GM12801 (cell line): ENCODE measurements at regions not wholly inside any gene's neighbourhood (a gene's known extent, or its start where the extent isn't known, plus 50 kb on each side); places are given as distances from the start of the nearest gene placed in this dataset.

Experiments
- TF ChIP-seq, protein P1 (sequence below): IDR thresholded peaks from one replicate; pipeline ENCODE4 v1.5.1; 2011; ENCODE audit warnings: control low read depth; ENCODE audit not compliant: insufficient read length; ENCODE audit errors: extremely low read depth

DNA sequence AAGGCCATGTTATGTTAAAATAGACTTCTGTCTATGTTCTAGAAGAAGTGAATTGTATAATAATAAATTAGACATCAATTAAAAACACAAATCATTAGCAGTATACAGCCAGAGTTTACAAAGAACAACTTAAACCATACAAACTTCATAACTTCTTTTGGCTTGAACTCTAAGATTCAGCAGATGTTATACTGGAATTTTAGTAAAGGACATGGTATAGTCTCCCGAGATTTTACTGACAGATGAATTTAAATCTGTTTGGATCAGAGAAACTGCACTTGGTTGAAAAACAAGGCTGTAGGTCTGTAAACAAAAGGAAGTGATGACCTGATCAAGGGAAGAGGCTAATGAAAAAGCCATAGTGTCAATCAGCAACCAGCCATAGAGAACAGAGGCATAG is 132.6 kb upstream of the TBX18 start:
- TF ChIP-seq, protein P1, sequence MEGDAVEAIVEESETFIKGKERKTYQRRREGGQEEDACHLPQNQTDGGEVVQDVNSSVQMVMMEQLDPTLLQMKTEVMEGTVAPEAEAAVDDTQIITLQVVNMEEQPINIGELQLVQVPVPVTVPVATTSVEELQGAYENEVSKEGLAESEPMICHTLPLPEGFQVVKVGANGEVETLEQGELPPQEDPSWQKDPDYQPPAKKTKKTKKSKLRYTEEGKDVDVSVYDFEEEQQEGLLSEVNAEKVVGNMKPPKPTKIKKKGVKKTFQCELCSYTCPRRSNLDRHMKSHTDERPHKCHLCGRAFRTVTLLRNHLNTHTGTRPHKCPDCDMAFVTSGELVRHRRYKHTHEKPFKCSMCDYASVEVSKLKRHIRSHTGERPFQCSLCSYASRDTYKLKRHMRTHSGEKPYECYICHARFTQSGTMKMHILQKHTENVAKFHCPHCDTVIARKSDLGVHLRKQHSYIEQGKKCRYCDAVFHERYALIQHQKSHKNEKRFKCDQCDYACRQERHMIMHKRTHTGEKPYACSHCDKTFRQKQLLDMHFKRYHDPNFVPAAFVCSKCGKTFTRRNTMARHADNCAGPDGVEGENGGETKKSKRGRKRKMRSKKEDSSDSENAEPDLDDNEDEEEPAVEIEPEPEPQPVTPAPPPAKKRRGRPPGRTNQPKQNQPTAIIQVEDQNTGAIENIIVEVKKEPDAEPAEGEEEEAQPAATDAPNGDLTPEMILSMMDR, result no peak

DNA sequence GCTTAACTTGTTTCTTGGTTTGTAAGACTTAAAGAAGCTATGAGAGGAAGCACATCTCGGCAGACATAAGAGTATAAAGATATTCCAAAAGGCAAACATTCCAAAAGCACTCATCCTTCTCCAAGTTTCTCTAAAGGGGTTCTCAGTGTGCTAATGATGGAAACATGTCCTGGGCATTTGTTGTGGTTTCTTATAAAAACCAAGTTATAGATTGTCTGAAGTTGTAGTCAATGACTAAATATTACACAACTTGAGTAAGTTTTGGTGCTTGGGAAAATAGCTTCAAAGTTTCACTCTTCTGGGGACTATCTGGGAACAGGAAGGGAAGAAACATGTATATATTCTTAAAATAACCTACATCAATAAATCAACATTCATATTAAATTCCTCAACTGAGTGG is 128.3 kb upstream of the TBX18 start:
- TF ChIP-seq, protein P1, result no peak

DNA sequence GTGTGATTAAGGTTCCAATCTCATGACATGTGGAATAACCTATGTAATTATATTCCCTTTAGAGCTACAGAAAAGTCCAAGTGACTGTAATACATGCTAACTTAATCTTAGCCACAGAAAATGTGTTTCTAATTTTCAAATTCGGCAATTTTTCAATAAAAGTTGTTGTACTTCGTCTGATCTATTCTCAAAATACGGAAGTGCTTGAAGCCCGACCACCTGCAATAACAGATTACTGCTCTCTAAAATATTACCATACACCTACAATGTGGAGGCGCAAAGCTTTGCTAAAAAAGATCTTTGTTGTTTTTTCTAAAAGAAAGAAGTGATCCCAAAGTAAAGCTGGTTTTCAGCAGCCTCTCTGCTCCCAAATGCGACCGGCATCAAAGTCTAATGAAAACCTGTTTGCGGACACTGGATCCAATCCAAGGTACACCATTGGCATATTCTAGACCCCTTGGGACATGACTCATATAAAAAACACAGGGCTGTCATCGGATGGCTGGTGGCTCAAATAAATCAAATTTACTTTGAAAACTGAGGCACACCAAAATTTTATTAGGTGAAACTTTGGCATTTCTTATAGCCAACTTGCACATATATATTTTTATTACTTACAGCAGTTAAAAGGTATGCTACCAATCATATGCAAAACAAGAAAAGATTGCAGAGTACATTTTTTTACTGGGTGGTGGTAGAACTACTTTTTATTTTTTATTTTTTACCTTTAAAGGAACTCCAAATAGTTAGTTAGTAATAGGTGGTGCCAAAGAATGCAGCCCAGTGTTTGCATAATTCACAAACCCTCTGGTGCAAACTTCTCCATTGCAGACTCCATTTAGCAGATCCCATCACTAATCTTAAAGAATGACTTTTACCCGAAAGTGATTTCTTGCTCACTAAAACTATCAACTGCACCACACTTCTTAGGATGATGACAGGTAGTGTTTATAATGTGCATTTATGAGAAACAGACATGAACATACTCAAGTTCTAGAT is 118.7 kb upstream of the TBX18 start:
- TF ChIP-seq, protein P1, result no peak

DNA sequence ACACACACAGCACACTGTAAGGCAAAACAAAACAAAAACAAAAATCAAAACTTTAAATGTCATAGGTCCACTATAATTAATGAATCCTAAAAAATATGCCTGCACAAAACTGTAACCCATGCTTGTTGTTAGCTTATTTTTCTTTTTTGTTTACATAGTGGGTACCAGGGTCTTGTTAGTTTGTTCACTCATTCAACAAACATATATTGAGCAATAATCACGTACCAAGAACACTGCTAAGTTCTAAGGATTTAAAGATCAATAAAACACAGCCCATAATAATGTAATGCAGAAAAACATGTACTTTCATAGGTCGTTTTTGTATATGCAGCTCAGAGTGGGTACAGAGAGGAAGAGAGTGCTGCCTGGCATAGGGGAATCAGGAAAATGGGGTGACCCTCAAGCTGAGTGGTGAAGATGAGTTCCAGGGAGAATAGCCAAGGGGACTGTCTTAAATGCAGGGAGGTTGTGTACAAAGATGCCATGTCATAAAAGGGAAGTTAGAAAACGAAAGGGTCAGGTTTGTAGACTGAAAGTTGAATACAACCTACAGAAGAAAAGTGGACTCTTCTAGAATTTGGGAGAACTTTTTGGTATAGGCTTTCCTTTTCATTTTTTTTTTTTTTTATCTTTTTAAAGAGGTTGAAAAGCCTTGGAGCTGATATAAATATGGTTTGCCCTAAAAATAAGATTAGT is 113.3 kb upstream of the TBX18 start:
- TF ChIP-seq, protein P1, result no peak

DNA sequence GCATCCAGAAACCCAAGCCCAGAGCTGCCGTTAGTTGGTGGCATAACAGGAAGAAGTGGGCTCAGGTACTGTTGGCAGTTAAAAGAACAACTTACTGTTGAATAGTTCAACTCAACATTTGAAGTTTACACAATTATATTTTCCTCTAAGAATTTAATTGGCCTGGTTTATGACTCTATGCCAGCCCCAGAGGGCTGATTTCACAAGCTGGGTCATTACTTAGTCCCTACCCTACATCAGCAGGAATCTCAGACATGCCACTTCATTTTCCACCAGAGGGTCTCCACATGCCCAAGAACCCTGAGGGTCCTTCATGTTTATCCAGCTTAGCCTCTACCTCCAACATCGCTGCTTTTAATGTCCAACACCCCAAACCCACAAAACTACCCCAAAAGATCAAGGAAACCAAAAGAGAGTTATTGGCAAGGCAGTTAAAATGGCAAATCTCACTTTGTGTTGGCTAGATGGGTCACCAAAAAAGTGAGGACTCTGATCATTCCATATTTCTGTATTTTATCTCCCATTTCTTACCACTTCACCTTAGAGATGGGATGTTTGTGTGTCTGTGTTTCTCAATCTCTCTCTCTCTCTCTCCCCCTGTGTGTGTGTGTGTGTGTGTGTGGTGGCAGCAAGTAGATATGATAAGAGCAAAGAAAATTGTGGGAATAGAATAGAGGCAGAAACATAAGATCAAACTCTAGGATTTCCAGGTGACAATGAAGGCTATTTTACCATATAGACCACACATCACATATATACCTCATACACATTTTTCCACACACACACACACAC is 112.5 kb upstream of the TBX18 start:
- TF ChIP-seq, protein P1, result no peak

DNA sequence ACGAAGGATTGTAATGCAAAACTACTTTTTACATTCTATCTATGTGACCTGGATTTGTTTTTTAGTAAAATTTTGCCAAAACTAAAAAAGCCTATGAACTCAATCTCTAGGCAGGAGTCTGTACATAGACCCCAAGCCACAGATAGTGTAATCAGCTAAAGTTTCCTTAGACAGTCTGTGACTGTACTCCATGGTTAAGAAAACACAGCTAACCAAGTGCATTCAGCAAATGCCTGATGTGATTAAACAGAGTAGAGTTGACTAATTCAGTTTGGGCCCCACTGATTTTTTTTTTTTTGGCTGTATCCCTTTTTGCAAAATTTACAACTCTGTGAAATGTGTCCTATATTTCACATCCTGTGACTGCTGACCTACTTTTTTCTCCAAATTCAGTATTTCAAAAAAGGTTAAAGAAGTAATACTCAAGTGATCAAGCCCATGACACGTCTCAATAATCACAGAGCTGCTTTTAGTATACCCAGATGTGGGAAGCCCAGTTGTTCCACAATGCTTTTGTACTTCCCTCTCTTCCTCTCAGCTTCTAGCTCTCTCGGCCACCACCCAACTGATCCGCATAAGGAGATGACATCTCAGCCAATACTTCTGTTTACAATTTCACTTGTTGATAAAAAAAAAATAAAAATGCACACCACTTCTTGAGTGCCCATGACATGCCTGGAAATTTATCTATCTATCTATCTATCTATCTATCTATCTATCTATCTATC is 108.8 kb upstream of the TBX18 start:
- TF ChIP-seq, protein P1, result no peak

DNA sequence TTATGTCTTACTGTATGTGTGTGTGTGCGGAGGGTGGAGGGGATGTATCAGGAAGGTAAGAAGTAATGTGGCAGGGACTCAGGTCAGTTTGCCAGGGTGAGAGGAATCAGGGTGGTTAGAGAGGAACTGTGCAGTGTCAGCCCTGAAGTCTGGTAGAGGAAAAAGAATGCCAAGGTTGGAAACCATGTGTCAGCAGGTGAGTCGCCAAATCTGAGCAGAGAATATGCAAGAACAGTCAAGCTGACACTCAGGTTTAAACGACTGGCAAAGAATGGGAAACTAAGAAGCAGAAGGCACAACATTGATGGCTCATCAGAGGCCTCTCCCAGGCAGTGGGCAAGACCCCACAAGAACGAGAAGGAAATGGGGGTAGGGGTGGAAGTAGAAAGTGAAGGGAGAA is 107.5 kb upstream of the TBX18 start:
- TF ChIP-seq, protein P1, result no peak
